ENCODE measurements at regions not wholly inside any gene's neighbourhood (a gene's known extent, or its start where the extent isn't known, plus 50 kb on each side); places are given as distances from the start of the nearest gene placed in this dataset.

- DNase-seq (ENCODE audit: low read depth) = no peak
Observed at GRCh38 chr1:117678246-117678977, 72.6 kb downstream of the TENT5C start.

- DNase-seq (ENCODE audit: low read depth) = no peak
Observed at GRCh38 chr1:117679299-117679698, 73.5 kb downstream of the TENT5C start.

GRCh38 chr1:117679868-117680267 is 74.0 kb downstream of the TENT5C start:
- no peak for DNase-seq (ENCODE audit: low read depth)

- DNase-seq (ENCODE audit: low read depth) = no peak
Observed at GRCh38 chr1:117680316-117681002, 74.6 kb downstream of the TENT5C start.

- DNase-seq (ENCODE audit: low read depth) = no peak
Observed at GRCh38 chr1:117681093-117681900, 75.4 kb downstream of the TENT5C start.

- no peak for DNase-seq (ENCODE audit: low read depth)
Observed at GRCh38 chr1:117681901-117682250, 76.0 kb downstream of the TENT5C start.

GRCh38 chr1:117682372-117682771 is 76.5 kb downstream of the TENT5C start:
- no peak for DNase-seq (ENCODE audit: low read depth)

- DNase-seq (ENCODE audit: low read depth) = no peak
Observed at GRCh38 chr1:117683571-117684285, 77.9 kb downstream of the TENT5C start.

GRCh38 chr1:117685936-117686806 is 80.3 kb downstream of the TENT5C start:
- DNase-seq (ENCODE audit: low read depth) = no peak

GRCh38 chr1:117686907-117687306 is 81.1 kb downstream of the TENT5C start:
- DNase-seq (ENCODE audit: low read depth) = no peak

GRCh38 chr1:117689997-117690625 is 84.3 kb downstream of the TENT5C start:
- DNase-seq (ENCODE audit: low read depth) = no peak

GRCh38 chr1:117691942-117692341 is 86.1 kb downstream of the TENT5C start:
- no peak for DNase-seq (ENCODE audit: low read depth)

GRCh38 chr1:117694543-117694942 is 88.7 kb downstream of the TENT5C start:
- DNase-seq (ENCODE audit: low read depth) = no peak

- DNase-seq (ENCODE audit: low read depth) = peak; percentile 67
Observed at GRCh38 chr1:117695796-117696490, 90.1 kb downstream of the TENT5C start.

GRCh38 chr1:117696561-117696960 is 90.7 kb downstream of the TENT5C start:
- DNase-seq (ENCODE audit: low read depth) = no peak

- DNase-seq (ENCODE audit: low read depth) = no peak
Observed at GRCh38 chr1:117697220-117697781, 91.5 kb downstream of the TENT5C start.

- no peak for DNase-seq (ENCODE audit: low read depth)
Observed at GRCh38 chr1:117698398-117699160, 92.7 kb downstream of the TENT5C start.

GRCh38 chr1:117699953-117700352 is 94.1 kb downstream of the TENT5C start:
- no peak for DNase-seq (ENCODE audit: low read depth)

GRCh38 chr1:117702654-117703053 is 96.8 kb downstream of the TENT5C start:
- no peak for DNase-seq (ENCODE audit: low read depth)
